Breast epithelium (tissue), 4 donors: ENCODE measurements at regions not wholly inside any gene's neighbourhood (a gene's known extent, or its start where the extent isn't known, plus 50 kb on each side); places are given as distances from the start of the nearest gene placed in this dataset.
"Not testable (repeated sequence)": the region's sequence is repeated elsewhere in the genome, so short reads cannot be mapped to it uniquely, and the experiment has no call there.

Experiments used
- DNase-seq, 2 donors: peaks; one replicate each; pipeline ENCODE4 v3.0.0-alpha.2; 2019; ENCODE audit warnings: low spot score in 2 of 2
- H3K27ac ChIP-seq, 2 donors: fragments of 200-600 bp; sonication (generic) in 1 of 2; one replicate each; pipeline ENCODE4 v1.5.1; 2016 to 2019; ENCODE audit warnings: mild to moderate bottlenecking in 1 of 2
- H3K27me3 ChIP-seq, 2 donors: fragments of 200-600 bp; sonication (generic) in 1 of 2; one replicate each; pipeline versions ENCODE4 v1.5.1 to v1.6.0; 2017 to 2019; ENCODE audit warnings: control low read depth in 1 of 2, mild to moderate bottlenecking in 1 of 2
- H3K36me3 ChIP-seq: fragments of 200-600 bp; one replicate; pipeline ENCODE4 v1.5.1; 2019
- H3K4me1 ChIP-seq, 2 donors: fragments of 200-600 bp; sonication (generic); one replicate each; pipeline ENCODE4 v1.5.1; 2016 to 2019; ENCODE audit warnings: control low read depth in 1 of 2
- H3K4me3 ChIP-seq, 3 donors: fragments of 200-600 bp; sonication (generic); 1 replicate in 2 of 3; 2 replicates in 1 of 3; pipeline ENCODE4 v1.5.1; 2016 to 2019; ENCODE audit warnings: mild to moderate bottlenecking in 3 of 3, moderate library complexity in 2 of 3
- H3K9me3 ChIP-seq, 2 donors: fragments of 200-600 bp; sonication (generic) in 1 of 2; one replicate each; pipeline ENCODE4 v1.5.1; 2016 to 2019; ENCODE audit warnings: control low read depth in 1 of 2
- POLR2A ChIP-seq: fragments of 450-650 bp; IDR thresholded peaks from one replicate; pipeline ENCODE4 v1.6.1; 2016; ENCODE audit warnings: antibody characterized with exemption, mild to moderate bottlenecking, moderate library complexity
- POLR2AphosphoS5 ChIP-seq, 3 donors: sonication (generic); formaldehyde crosslinking; IDR thresholded peaks; one replicate each; pipeline ENCODE4 v1.6.1; 2017; ENCODE audit warnings: antibody characterized with exemption in 3 of 3
- intact Hi-C: fragments of 100-400 bp; cut with DNase I; formaldehyde crosslinking; loops from one replicate; pipeline ENCODE4 v1.15.1; 2023; ENCODE audit warnings: low total_unique reads
- TF ChIP-seq, protein P1 (sequence below), 3 donors: fragments of 450-650 bp; IDR thresholded peaks; one replicate each; pipeline ENCODE4 v1.5.1; 2016 to 2017; ENCODE audit warnings: antibody characterized with exemption in 3 of 3, mild to moderate bottlenecking in 3 of 3, moderate library complexity in 3 of 3

GRCh38 chrX:37912777-37913176 lies 65.4 kb upstream of the DYNLT3 start:
- no peaks in the 10 kb centered on the region for H3K9me3 ChIP-seq
- intact Hi-C loops: no loop called here
- peaks cover 0 to 14% of the 10 kb centered on the region in 2 donors for H3K27me3 ChIP-seq
- no peak overlapping the region for H3K4me3 ChIP-seq
- H3K27ac ChIP-seq: no peak overlapping the region
- DNase-seq: no peak
- H3K36me3 ChIP-seq: no peaks in the 10 kb centered on the region
- no peaks in the 10 kb centered on the region for H3K4me1 ChIP-seq
- TF ChIP-seq, protein P1, sequence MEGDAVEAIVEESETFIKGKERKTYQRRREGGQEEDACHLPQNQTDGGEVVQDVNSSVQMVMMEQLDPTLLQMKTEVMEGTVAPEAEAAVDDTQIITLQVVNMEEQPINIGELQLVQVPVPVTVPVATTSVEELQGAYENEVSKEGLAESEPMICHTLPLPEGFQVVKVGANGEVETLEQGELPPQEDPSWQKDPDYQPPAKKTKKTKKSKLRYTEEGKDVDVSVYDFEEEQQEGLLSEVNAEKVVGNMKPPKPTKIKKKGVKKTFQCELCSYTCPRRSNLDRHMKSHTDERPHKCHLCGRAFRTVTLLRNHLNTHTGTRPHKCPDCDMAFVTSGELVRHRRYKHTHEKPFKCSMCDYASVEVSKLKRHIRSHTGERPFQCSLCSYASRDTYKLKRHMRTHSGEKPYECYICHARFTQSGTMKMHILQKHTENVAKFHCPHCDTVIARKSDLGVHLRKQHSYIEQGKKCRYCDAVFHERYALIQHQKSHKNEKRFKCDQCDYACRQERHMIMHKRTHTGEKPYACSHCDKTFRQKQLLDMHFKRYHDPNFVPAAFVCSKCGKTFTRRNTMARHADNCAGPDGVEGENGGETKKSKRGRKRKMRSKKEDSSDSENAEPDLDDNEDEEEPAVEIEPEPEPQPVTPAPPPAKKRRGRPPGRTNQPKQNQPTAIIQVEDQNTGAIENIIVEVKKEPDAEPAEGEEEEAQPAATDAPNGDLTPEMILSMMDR (IDR thresholded peaks at IDR 0.05): no peak
- TF ChIP-seq POLR2AphosphoS5 (IDR thresholded peaks at IDR 0.05): no peak
- TF ChIP-seq POLR2A: no peak

- Histone ChIP-seq H3K27ac (no peak overlapping the region), H3K36me3 (no peaks in the 10 kb centered on the region), H3K27me3 (peaks cover 0 to 27% of the 10 kb centered on the region in 2 donors), H3K4me1 (no peaks in the 10 kb centered on the region), H3K9me3 (peaks cover 0 to 9% of the 10 kb centered on the region in 2 donors), H3K4me3 (no peak overlapping the region)
- intact Hi-C loops: no loop called here
- TF ChIP-seq POLR2AphosphoS5 (IDR thresholded peaks at IDR 0.05): no peak
- no peak for TF ChIP-seq POLR2A
- TF ChIP-seq, protein P1 (IDR thresholded peaks at IDR 0.05): no peak
- no peak for DNase-seq
These were observed 70.8 kb upstream of the DYNLT3 start for GRCh38 chrX:37918168-37918567.

DNA sequence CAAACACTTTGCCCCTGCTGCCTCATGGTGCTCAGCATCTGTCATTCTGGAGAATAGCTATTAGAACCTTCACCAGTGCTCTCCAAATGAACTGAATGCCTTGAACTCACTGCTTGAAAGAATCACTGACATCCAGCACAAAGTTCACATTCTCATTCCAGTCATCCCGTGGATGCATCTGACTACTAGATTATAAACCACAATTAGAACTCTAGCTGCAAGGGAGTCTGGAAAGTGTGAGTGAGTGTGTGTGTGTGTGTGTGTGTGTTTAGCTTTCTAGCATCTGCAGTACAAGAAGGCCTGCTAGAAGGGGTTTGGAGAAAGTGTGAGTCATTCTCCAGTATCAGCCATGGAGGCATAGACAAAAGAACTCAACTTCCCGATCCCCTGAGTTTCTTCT lies 71.3 kb upstream of the DYNLT3 start:
- Histone ChIP-seq H3K27ac (no peak overlapping the region), H3K9me3 (peaks cover 0 to 9% of the 10 kb centered on the region in 2 donors), H3K4me1 (no peaks in the 10 kb centered on the region), H3K36me3 (no peaks in the 10 kb centered on the region), H3K27me3 (peaks cover 0 to 27% of the 10 kb centered on the region in 2 donors), H3K4me3 (no peak overlapping the region)
- TF ChIP-seq POLR2AphosphoS5 (IDR thresholded peaks at IDR 0.05) (no peak), POLR2A (no peak)
- TF ChIP-seq, protein P1 (IDR thresholded peaks at IDR 0.05): no peak
- intact Hi-C loops: no loop called here
- DNase-seq: no peak

DNA sequence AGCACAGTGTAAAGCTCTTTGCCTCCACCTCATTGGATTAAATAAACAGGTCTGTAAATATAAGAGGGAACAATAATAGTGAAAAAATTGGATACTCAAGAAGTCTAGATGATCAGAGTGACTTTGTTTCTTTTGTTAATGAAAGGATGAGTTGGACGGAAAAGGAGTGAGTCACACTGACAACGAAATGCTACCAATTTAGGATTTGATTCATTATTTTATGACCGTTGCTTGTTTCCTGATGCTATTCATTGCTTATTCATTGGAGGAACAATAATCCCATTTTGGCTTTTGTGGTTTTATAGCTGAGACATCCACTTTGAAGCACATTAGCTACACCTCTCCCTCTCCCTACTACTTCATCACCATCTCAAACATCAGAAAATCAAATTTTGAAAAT lies 74.4 kb upstream of the DYNLT3 start:
- Histone ChIP-seq H3K36me3 (no peaks in the 10 kb centered on the region), H3K9me3 (peaks cover 0 to 9% of the 10 kb centered on the region in 2 donors), H3K4me3 (no peak overlapping the region), H3K4me1 (no peaks in the 10 kb centered on the region), H3K27me3 (peaks cover 0 to 20% of the 10 kb centered on the region in 2 donors), H3K27ac (no peak overlapping the region)
- DNase-seq: no peak
- intact Hi-C loops: loop anchor here (5.0 kb wide), 1 partner anchor 399 kb away; no protein-coding TSS in a partner anchor
- TF ChIP-seq POLR2A (no peak), POLR2AphosphoS5 (IDR thresholded peaks at IDR 0.05) (no peak)
- TF ChIP-seq, protein P1 (IDR thresholded peaks at IDR 0.05): no peak

DNA sequence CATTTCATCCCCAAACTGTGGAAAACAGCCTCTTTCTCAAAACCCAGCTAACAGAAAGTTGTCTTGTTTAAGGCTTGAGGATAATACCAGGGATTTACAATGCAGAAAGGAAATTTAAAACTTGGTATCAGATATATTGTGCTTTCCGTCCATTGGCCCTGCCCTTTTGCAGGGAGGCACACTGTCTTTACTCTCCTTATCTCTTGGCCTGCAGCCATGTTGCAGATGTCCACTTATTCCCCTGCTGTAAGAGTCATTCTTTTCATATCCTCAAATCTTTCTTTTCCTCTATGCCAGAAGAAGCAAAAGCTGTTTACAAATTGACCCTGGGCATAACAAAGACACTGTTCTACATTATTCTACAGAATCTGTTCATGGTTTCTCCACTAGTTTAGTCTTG lies 75.6 kb upstream of the DYNLT3 start:
- Histone ChIP-seq H3K27ac (no peak overlapping the region), H3K4me3 (no peak overlapping the region), H3K36me3 (no peaks in the 10 kb centered on the region), H3K27me3 (peaks cover 0 to 22% of the 10 kb centered on the region in 2 donors), H3K4me1 (no peaks in the 10 kb centered on the region), H3K9me3 (peaks cover 0 to 9% of the 10 kb centered on the region in 2 donors)
- intact Hi-C loops: loop anchor here (5.0 kb wide), 1 partner anchor 401 kb away; no protein-coding TSS in a partner anchor
- TF ChIP-seq, protein P1 (IDR thresholded peaks at IDR 0.05): no peak
- TF ChIP-seq POLR2A (no peak), POLR2AphosphoS5 (IDR thresholded peaks at IDR 0.05) (no peak)
- DNase-seq: no peak

DNA sequence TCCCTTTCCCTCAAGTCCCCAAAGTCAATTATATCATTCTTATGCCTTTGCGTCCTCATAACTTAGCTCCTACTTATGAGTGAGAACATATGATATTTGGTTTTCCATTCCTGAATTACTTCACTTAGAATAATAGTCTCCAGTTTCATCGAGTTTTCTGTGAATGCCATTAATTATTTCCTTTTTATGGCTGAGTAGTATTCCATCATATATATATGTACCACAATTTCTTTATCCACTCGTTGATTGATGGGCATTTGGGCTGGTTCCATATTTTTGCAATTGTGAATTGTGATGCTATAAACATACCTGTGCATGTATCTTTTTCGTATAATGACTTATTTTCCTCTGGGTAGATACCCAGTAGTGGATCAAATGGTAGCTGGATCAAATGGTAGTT lies 78.4 kb upstream of the DYNLT3 start:
- H3K4me3 ChIP-seq, intact Hi-C loops, DNase-seq: not testable (repeated sequence)

More for the DNA sequence above, 78.4 kb upstream of the DYNLT3 start:
- peaks cover 0 to 23% of the 10 kb centered on the region in 2 donors for H3K27me3 ChIP-seq
- not testable (repeated sequence) for H3K9me3 ChIP-seq, H3K4me1 ChIP-seq, H3K27ac ChIP-seq, H3K36me3 ChIP-seq
